PC-3 (cell line): ENCODE measurements at regions not wholly inside any gene's neighbourhood (a gene's known extent, or its start where the extent isn't known, plus 50 kb on each side); places are given as distances from the start of the nearest gene placed in this dataset.

Experiments
- EZH2phosphoT487 ChIP-seq: fragments of 300-600 bp; sonication (generic); IDR thresholded peaks from 2 replicates; pipeline ENCODE4 v1.6.1; 2018; ENCODE audit warnings: mild to moderate bottlenecking, antibody characterized with exemption, low read length, borderline replicate concordance
- TF ChIP-seq, protein P1 (sequence below): fragments of 300-600 bp; sonication (generic); conservative IDR thresholded peaks from 2 replicates; pipeline ENCODE4 v1.5.1; 2017; ENCODE audit warnings: antibody characterized with exemption, low read depth, mild to moderate bottlenecking, low read length

DNA sequence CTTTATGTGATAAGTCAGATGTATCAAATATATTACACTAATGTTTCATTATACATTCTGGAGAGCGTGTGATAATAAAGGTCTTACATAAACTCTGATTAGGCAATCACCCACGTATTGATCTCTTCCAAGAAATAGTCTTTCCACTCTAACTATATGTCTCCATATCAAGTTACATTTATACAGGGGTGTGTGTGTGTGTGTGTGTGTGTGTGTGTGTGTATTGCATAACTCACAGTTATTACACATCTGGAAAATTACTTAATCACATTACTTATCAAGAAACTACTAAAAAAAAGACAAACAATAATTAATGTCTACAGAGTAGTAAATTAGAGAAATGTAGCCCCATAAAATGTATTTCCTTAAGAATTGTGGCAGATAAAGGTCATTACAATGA lies 339.8 kb downstream of the CDH19 start:
- TF ChIP-seq, protein P1, sequence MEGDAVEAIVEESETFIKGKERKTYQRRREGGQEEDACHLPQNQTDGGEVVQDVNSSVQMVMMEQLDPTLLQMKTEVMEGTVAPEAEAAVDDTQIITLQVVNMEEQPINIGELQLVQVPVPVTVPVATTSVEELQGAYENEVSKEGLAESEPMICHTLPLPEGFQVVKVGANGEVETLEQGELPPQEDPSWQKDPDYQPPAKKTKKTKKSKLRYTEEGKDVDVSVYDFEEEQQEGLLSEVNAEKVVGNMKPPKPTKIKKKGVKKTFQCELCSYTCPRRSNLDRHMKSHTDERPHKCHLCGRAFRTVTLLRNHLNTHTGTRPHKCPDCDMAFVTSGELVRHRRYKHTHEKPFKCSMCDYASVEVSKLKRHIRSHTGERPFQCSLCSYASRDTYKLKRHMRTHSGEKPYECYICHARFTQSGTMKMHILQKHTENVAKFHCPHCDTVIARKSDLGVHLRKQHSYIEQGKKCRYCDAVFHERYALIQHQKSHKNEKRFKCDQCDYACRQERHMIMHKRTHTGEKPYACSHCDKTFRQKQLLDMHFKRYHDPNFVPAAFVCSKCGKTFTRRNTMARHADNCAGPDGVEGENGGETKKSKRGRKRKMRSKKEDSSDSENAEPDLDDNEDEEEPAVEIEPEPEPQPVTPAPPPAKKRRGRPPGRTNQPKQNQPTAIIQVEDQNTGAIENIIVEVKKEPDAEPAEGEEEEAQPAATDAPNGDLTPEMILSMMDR: no peak
- no peak for TF ChIP-seq EZH2phosphoT487
